ENCODE measurements at regions not wholly inside any gene's neighbourhood (a gene's known extent, or its start where the extent isn't known, plus 50 kb on each side); places are given as distances from the start of the nearest gene placed in this dataset.
"Not testable (repeated sequence)": the region's sequence is repeated elsewhere in the genome, so short reads cannot be mapped to it uniquely, and the experiment has no call there.

GRCh38 chr5:100708645-100709171 lies 173.5 kb downstream of the FAM174A start:
- Histone ChIP-seq H3K79me2 (replicated peaks; ENCODE audit: insufficient read depth, low read length) (no peaks in the 10 kb centered on the region), H3K9me2 (ENCODE audit: insufficient read depth, low read length) (no peaks in the 10 kb centered on the region), H4K20me1 (ENCODE audit: insufficient read depth) (no peaks in the 10 kb centered on the region), H3K9me3 (ENCODE audit: low read length) (no peaks in the 10 kb centered on the region), H3K9ac (ENCODE audit: low read length) (no peak overlapping the region), H3K36me3 (ENCODE audit: insufficient read depth, low read length) (no peaks in the 10 kb centered on the region), H3K27ac (ENCODE audit: low read length) (no peak overlapping the region), H3F3A (ENCODE audit: insufficient read depth, low read length, poor library complexity, severe bottlenecking) (no peaks in the 10 kb centered on the region), H2AFZ (ENCODE audit: low read depth, low read length) (no peak overlapping the region), H3K4me2 (ENCODE audit: low read length) (no peak overlapping the region), H3K27me3 (ENCODE audit: insufficient read depth, low read depth, low read length) (no peaks in the 10 kb centered on the region), H3K4me3 (ENCODE audit: low read length) (no peak overlapping the region)
- TF ChIP-seq RAD21 (conservative IDR thresholded peaks at IDR 0.05) (no peak), MXI1 (conservative IDR thresholded peaks at IDR 0.05; ENCODE audit: poor library complexity, severe bottlenecking) (no peak), TAF1 (IDR thresholded peaks at IDR 0.05; ENCODE audit: low read depth) (no peak), EP300 (conservative IDR thresholded peaks at IDR 0.05; ENCODE audit: poor library complexity, severe bottlenecking) (no peak), CTCF (IDR thresholded peaks at IDR 0.05; ENCODE audit: poor library complexity, severe bottlenecking) (no peak), POLR2AphosphoS5 (IDR thresholded peaks at IDR 0.05) (no peak), REST (IDR thresholded peaks at IDR 0.05; ENCODE audit: borderline replicate concordance) (no peak), SMC3 (conservative IDR thresholded peaks at IDR 0.05; ENCODE audit: poor library complexity) (no peak), EZH2 (IDR thresholded peaks at IDR 0.05; ENCODE audit: borderline replicate concordance, insufficient read depth, low read length, poor library complexity, severe bottlenecking) (no peak)

GRCh38 chr5:100709771-100710170 lies 174.6 kb downstream of the FAM174A start:
- Histone ChIP-seq H4K20me1 (ENCODE audit: insufficient read depth) (no peaks in the 10 kb centered on the region), H3K9me2 (ENCODE audit: insufficient read depth, low read length) (no peaks in the 10 kb centered on the region), H3K27ac (ENCODE audit: low read length) (no peak overlapping the region), H2AFZ (ENCODE audit: low read depth, low read length) (no peak overlapping the region), H3K79me2 (replicated peaks; ENCODE audit: insufficient read depth, low read length) (no peaks in the 10 kb centered on the region), H3K36me3 (ENCODE audit: insufficient read depth, low read length) (no peaks in the 10 kb centered on the region), H3K4me2 (ENCODE audit: low read length) (no peak overlapping the region), H3K27me3 (ENCODE audit: insufficient read depth, low read depth, low read length) (no peaks in the 10 kb centered on the region), H3K9me3 (ENCODE audit: low read length) (no peaks in the 10 kb centered on the region), H3F3A (ENCODE audit: insufficient read depth, low read length, poor library complexity, severe bottlenecking) (no peaks in the 10 kb centered on the region), H3K9ac (ENCODE audit: low read length) (no peak overlapping the region), H3K4me3 (ENCODE audit: low read length) (no peak overlapping the region)
- no peak for TF ChIP-seq POLR2AphosphoS5 (IDR thresholded peaks at IDR 0.05)
- TF ChIP-seq CTCF (IDR thresholded peaks at IDR 0.05; ENCODE audit: poor library complexity, severe bottlenecking): no peak
- TF ChIP-seq TAF1 (IDR thresholded peaks at IDR 0.05; ENCODE audit: low read depth): no peak
- no peak for TF ChIP-seq REST (IDR thresholded peaks at IDR 0.05; ENCODE audit: borderline replicate concordance)
- no peak for TF ChIP-seq EZH2 (IDR thresholded peaks at IDR 0.05; ENCODE audit: borderline replicate concordance, insufficient read depth, low read length, poor library complexity, severe bottlenecking)
- no peak for TF ChIP-seq EP300 (conservative IDR thresholded peaks at IDR 0.05; ENCODE audit: poor library complexity, severe bottlenecking)
- TF ChIP-seq MXI1 (conservative IDR thresholded peaks at IDR 0.05; ENCODE audit: poor library complexity, severe bottlenecking): no peak
- no peak for TF ChIP-seq SMC3 (conservative IDR thresholded peaks at IDR 0.05; ENCODE audit: poor library complexity)
- no peak for TF ChIP-seq RAD21 (conservative IDR thresholded peaks at IDR 0.05)

GRCh38 chr5:100714780-100715179 lies 179.6 kb downstream of the FAM174A start:
- H2AFZ ChIP-seq (ENCODE audit: low read depth, low read length); H3K27ac ChIP-seq (ENCODE audit: low read length); H3K4me3 ChIP-seq (ENCODE audit: low read length); H4K20me1 ChIP-seq (ENCODE audit: insufficient read depth); H3K27me3 ChIP-seq (ENCODE audit: insufficient read depth, low read depth, low read length); H3K79me2 ChIP-seq (replicated peaks; ENCODE audit: insufficient read depth, low read length); H3K9ac ChIP-seq (ENCODE audit: low read length); H3K9me2 ChIP-seq (ENCODE audit: insufficient read depth, low read length); H3F3A ChIP-seq (ENCODE audit: insufficient read depth, low read length, poor library complexity, severe bottlenecking); H3K9me3 ChIP-seq (ENCODE audit: low read length); H3K36me3 ChIP-seq (ENCODE audit: insufficient read depth, low read length); H3K4me2 ChIP-seq (ENCODE audit: low read length): not testable (repeated sequence)
